Astrocyte (in vitro differentiated cells and primary cell): ENCODE measurements at regions not wholly inside any gene's neighbourhood (a gene's known extent, or its start where the extent isn't known, plus 50 kb on each side); places are given as distances from the start of the nearest gene placed in this dataset.

Experiments
- EZH2 ChIP-seq: IDR thresholded peaks from 2 replicates; pipeline ENCODE4 v1.6.1; 2012; ENCODE audit warnings: mild to moderate bottlenecking, low read length, inconsistent platforms; ENCODE audit not compliant: insufficient read depth
- TF ChIP-seq, protein P1 (sequence below): IDR thresholded peaks from 2 replicates; pipeline ENCODE4 v1.5.1; 2011; ENCODE audit warnings: low read depth, mild to moderate bottlenecking, inconsistent platforms, low read length, moderate library complexity; ENCODE audit not compliant: insufficient read depth

GRCh38 chr17:79184219-79184618, 109.6 kb downstream of the ENGASE start:
- TF ChIP-seq, protein P1, sequence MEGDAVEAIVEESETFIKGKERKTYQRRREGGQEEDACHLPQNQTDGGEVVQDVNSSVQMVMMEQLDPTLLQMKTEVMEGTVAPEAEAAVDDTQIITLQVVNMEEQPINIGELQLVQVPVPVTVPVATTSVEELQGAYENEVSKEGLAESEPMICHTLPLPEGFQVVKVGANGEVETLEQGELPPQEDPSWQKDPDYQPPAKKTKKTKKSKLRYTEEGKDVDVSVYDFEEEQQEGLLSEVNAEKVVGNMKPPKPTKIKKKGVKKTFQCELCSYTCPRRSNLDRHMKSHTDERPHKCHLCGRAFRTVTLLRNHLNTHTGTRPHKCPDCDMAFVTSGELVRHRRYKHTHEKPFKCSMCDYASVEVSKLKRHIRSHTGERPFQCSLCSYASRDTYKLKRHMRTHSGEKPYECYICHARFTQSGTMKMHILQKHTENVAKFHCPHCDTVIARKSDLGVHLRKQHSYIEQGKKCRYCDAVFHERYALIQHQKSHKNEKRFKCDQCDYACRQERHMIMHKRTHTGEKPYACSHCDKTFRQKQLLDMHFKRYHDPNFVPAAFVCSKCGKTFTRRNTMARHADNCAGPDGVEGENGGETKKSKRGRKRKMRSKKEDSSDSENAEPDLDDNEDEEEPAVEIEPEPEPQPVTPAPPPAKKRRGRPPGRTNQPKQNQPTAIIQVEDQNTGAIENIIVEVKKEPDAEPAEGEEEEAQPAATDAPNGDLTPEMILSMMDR, result no peak
- no peak for TF ChIP-seq EZH2
